HG03135 (cell line): ENCODE measurements at regions not wholly inside any gene's neighbourhood (a gene's known extent, or its start where the extent isn't known, plus 50 kb on each side); places are given as distances from the start of the nearest gene placed in this dataset.

Source experiments
- ATAC-seq: cut with Tn5 transposase; IDR thresholded peaks from one replicate; pipeline ENCODE4 v1.9.1; 2021; ENCODE audit warnings: mild to moderate bottlenecking, moderate library complexity; ENCODE audit not compliant: unreplicated experiment

GRCh38 chr6:143595251-143596036, 82.3 kb upstream of the PHACTR2 start:
- ATAC-seq: no peak

- ATAC-seq: no peak
Measured at GRCh38 chr6:143594647-143595046, 83.1 kb upstream of the PHACTR2 start.

GRCh38 chr6:143592335-143592734, 80.8 kb upstream of the FUCA2 start:
- ATAC-seq: no peak

GRCh38 chr6:143591441-143591840, 79.9 kb upstream of the FUCA2 start:
- ATAC-seq: no peak

GRCh38 chr6:143589162-143589561, 77.6 kb upstream of the FUCA2 start:
- no peak for ATAC-seq

GRCh38 chr6:143586557-143586956, 75.0 kb upstream of the FUCA2 start:
- ATAC-seq: no peak

GRCh38 chr6:143585716-143586115, 74.2 kb upstream of the FUCA2 start:
- no peak for ATAC-seq

- no peak for ATAC-seq
Measured at GRCh38 chr6:143585241-143585640, 73.7 kb upstream of the FUCA2 start.

GRCh38 chr6:143583542-143584327, 72.2 kb upstream of the FUCA2 start:
- no peak for ATAC-seq

- no peak for ATAC-seq
Measured at GRCh38 chr6:143581835-143582480, 70.4 kb upstream of the FUCA2 start.

- ATAC-seq: no peak
Measured at GRCh38 chr6:143579703-143580102, 68.2 kb upstream of the FUCA2 start.

GRCh38 chr6:143578054-143578453, 66.5 kb upstream of the FUCA2 start:
- no peak for ATAC-seq

- no peak for ATAC-seq
Measured at GRCh38 chr6:143575901-143576426, 64.4 kb upstream of the FUCA2 start.

- peak; percentile 93 for ATAC-seq
Measured at GRCh38 chr6:143575440-143575839, 63.9 kb upstream of the FUCA2 start.

- no peak for ATAC-seq
Measured at GRCh38 chr6:143570147-143570853, 58.8 kb upstream of the FUCA2 start.

- no peak for ATAC-seq
Measured at GRCh38 chr6:143569040-143569439, 57.5 kb upstream of the FUCA2 start.

- ATAC-seq: no peak
Measured at GRCh38 chr6:143564484-143565017, 53.0 kb upstream of the FUCA2 start.

- no peak for ATAC-seq
Measured at GRCh38 chr6:143562143-143562542, 50.6 kb upstream of the FUCA2 start.
